DMS53 treated with DMSO at 0.1 percent for 48 hours (cell line): ENCODE measurements at regions not wholly inside any gene's neighbourhood (a gene's known extent, or its start where the extent isn't known, plus 50 kb on each side); places are given as distances from the start of the nearest gene placed in this dataset.

Experiments used
- DNase-seq: peaks from one replicate; lab custom pipeline; 2025; ENCODE audit not compliant: unreplicated experiment; lab: John Stamatoyannopoulos, UW

DNA sequence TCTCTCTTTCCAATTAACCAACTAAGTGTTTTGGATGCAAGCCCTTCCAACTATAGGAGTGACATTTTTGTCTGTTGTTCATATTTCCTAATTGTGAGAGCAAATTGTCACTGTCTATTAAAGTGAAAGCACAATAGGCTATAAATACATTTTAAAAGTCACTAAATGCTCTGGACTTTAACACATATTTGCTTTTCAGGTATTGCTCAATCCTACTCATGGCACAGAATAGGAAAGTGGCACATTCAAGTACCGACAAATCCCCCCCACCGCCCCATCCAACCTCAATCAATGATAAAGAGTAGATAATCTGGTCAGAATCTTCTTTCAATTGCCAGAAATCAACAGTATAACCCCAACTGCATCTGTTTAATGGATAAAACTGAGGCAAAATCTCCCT is 419.8 kb downstream of the PLK2 start:
- DNase-seq, result no peak

DNA sequence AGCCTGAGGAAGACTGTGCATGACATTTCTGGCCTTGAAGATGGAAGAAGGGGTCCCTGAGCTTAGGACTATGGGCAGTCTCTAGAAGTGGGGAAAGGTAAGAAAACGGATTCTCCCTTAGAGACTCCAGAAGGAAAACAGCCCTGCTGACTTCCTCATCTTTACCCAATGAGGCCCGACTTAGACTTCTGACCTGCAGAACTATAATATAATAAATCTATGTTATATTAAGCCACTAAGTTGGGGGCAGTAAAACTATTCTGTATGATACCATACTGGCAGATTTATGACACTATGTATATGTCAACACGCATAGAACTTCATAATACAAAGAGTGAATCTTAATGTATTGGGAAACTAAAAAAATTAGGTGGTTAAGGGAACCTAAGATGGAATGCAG is 422.0 kb downstream of the PLK2 start:
- no peak for DNase-seq

DNA sequence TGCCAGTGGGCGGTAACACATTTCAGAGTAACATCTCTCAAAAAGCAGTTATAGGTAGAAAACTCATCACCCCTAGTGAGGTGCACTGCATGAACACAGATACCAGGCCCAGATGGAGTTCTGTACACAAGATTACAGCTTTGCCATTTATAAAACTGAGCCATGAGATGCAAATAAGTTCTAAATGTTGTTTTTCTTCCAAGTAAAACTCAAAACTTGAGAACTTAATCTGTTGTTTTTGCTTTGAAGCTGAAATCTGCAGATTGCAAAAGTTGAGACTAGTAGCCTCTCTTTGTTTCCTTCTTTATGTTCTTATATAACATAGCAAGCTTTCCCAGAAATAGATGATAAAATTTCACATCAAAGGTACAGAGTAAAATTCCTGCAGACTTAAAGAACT is 434.1 kb downstream of the PLK2 start:
- no peak for DNase-seq

DNA sequence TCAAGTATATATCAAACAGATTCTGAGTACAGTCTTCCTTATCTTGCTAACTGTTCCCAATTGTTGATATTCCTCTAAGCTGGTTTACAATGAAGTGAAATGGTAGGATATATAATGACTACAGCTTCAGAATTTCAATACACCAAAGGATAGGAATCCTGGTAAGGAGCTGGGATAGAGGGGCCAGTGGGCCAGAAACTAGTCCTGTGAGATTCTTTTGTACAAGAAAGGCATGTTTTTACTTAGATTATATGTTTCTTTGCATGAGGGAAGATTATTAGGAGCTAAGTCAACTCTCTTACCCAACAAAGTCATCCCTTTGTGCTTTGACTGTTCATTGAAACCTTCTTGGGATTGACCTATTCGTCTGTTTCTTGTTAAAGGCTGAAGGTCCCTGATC is 435.7 kb downstream of the PLK2 start:
- DNase-seq, result no peak

DNA sequence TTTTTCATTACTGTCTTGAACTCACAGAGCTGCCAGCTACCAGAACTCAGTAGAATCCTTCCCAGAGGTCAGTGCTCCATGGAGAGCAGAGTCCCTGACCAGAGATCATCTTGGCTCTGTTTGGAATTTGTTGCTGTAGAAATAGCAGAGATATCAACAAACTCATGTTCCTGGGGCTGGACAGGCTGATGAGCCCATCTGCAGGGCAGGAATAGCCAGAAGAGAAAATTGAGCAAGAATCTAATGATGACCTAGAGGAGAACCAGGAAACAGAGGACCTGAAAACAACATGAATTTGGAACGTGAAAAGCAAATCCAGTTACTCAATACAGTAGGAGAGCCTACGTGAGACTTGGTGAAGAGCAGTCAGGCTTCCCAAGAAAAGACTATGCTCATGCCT is 437.8 kb downstream of the PLK2 start:
- DNase-seq, result no peak

DNA sequence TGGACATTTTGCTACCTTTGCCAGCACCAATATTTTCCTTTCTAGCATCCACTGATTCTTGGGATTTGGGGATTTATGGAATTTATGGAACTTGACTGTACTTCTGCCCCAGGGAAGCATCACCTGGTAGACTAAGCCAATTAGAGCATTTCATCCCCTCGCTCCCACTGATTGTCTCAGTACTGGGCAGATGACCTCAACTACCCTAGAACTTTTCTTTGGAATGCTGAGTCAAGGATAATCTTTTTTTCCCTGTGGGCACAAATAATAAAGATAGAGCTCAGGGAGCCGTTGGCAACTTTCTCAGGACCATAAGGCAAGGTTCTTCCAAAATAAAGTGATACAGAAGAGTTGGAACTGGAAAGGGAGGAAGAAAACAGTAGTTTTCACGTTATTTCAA is 438.4 kb downstream of the PLK2 start:
- no peak for DNase-seq

DNA sequence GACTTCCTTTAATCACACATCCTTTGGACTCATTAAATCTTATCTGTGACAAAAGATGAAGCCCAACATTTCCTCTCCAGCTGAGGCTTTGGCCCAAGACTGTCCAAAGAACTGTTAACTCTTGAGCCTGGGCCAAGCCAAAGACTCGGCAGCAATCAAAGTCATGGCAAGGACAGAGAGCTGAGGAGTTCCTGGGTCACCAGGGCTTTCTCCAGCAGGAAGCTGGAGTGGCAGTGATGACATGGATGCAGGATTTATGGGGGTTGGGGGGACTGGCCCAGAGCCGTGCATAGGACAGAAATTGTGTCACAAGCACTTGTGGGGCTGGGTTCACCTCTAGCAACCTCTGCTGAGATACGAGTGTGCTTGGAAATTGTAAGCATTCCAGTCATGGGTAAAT is 440.3 kb downstream of the PLK2 start:
- DNase-seq, result no peak

DNA sequence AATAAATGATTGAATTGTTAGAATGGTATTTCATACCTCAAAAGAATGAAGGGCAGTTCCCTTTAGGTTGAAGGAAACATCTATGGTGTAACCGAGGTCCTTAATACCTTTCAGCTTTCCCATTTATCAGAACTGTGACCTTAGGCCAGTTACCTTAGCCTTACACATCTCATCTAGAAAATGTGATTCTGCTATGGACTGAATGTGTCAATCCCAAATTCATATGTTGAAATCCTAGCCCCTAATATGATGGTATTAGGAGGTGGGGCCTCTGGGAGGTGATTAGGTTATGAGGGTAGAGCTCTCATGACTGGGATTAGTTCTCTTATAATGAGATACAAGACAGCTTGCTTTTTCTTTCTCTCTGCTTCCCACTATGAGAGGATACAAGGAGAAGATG is 441.9 kb downstream of the PLK2 start:
- DNase-seq, result no peak

DNA sequence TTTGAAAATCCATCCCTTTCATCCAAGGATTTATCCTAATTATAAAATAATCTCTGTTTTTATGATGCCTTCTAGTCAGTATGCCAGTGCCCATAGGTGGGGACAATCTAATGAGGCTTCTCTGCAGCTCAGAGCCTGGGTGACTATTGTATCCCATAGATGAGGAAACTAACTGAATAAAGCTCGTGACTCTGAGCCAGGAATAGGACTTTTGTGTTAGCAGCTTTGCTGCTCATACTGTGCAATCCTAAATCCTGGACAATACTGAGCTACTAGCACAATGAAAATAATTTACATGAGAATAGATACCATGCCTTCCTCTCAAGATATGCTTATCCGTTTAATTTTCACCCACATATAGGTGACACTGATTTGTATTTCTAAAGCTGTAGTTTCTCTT is 443.0 kb downstream of the PLK2 start:
- no peak for DNase-seq

DNA sequence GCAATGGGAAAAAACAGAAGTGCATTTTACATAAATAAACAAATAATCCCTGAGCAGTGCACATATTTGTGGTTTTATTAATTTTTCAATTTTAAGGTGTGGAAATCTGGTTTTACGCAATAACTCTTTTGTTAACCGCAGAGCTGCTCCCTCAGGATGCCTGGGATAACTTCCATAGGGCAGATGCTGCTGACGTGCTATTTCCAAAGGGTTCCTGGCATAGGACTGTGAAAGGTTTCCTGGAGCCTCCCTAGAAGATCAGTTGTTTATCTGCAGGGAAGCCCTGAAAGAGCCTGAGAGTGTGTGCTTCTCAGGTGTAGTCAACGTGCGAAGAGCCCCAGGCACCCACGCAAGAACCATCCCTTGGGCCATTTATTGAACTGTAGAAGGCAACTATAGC is 443.5 kb downstream of the PLK2 start:
- DNase-seq, result no peak

DNA sequence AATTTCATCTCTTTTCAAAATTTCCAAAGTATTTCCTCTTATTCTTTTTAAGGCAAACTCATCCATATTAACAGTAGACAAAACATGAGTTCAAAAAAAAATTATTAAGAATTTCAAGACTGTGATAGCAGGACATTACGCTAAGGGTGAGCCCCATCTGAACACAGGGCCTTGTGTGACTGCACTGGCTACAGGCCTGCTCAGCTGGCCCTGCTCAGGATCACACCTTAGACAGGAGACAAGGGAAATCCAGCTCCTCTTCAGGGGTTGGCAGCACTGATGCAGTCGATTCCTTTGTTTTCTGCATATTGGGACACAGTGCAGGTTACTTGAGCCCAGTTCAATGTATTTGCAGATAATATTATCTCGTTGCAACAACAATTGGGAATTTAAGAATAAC is 444.7 kb downstream of the PLK2 start:
- DNase-seq, result no peak

DNA sequence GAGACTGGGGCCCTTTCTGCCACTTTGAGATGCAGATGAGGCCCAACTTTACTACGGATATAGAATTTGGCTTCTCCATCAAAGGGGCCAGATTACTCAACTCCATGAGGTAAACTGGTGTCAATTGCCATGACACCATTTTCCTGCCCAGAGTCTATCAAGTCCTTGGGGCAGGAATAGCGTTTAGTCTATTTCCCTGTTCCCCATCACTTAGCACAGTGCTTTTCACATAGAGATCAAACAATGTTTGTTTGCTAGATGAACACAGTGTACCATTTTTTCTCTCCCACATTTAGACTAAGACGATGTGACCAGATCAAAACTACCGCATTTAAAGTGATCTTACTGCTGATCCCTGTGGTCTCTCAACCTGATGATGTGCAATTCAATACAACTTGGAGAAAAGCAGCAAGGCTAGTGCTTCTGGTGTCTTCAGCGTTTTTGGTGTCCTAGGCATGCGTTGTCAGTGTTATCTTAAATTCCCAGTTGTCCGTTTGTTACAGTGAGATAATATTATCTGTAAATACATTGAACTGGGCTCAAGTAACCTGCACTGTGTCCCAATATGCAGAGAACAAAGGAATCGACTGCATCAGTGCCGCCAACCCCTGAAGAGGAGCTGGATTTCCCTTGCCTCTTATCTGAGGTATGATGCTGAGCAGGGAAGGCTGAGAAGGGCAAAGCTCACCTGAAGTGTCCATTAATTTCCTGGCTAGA is 446.2 kb downstream of the PLK2 start:
- DNase-seq, result no peak

DNA sequence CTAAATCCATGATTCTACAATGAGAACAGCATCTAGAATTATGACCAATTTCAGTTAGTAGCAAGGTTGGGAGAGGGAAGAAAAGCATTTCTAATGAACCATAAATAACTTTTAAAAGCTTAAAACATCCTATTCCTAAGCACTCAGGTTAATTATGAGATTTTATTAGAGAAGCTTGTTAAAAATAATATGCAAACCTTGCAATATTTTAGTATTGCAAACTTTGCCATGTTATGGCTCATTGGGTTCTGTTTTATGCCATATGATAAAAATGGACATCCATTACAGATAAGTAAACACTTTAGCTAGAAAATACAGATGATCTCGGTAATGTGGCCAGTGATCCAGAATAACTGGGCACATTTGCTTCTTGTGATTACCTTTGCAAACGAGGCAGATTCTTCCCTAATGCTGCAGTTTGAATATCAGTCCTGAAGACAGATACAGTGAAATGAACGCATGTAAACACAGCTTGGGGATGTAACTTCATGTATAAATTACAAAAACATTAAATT is 447.0 kb downstream of the PLK2 start:
- no peak for DNase-seq

DNA sequence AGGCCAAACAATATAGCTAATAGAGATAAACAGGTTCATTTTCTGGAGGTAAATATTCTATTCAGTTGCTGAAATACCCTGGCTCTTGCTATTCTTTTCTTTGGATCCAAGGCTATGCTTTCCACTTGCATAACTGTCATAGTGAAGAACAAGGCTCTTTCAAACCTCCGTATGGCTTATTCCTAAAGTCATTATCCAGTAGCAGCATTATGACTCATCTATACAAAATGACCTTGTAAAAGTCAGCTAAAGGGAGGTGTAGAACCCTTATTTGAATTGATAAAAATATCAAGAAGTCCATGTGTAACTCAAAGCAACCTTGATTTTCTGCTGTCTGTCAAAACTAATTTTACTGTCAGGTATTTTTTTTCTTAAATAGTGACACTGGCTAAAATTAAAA is 447.8 kb downstream of the PLK2 start:
- no peak for DNase-seq

DNA sequence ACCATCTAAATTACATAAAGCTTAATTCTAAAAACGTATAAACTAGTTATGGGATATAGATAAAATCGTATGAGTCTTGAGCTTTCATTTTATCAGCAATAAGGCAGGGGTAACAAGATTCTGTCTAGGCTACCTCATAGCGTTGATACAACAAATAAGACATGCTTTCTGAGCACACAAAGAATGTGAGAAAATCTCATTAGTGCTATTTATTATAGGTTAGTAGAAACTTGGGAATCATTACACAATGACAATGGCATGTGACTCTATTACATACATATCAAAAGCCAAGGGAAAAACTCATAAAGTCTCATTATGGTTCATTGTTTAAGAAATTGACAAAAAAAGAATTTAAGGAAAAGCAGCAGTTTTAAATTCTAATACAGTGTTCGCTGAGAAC is 448.6 kb downstream of the PLK2 start:
- DNase-seq, result no peak

DNA sequence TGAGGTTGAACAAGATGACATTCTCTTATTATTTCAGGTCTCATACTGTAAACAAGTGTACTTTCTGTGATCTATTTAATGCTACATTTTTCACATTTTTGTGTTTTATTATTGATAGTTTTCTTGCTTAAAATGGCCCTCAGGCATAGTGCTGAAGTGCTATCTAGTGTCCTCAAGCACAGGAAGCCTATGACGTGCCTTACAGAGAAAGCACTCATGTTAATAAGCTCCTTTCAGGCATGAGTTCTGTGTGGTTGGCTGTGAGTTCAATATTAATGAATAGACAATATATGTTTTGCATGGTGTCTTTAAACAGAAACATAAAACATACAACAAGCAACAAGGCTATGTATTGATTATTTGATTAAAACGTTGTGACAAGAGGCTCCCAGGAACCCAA is 450.1 kb downstream of the PLK2 start:
- DNase-seq, result no peak

DNA sequence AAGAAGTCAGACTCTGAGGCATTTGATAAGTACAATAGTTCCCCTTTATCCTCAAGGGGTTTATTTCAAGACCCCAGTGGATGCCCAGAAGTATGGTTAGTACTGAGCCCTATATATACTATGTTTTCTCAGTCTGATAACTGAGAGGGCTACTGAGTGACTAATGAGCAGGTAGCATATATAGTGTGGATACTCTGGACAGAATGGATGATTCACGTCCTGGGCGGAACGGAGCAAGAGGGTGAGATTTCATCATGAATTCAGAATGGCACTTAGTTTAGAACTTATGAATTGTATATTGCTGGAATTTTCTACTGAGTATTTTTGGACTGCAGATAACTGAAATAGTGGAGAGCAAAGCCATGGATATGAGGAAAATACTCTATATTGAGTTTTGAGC is 457.6 kb downstream of the PLK2 start:
- DNase-seq, result no peak

DNA sequence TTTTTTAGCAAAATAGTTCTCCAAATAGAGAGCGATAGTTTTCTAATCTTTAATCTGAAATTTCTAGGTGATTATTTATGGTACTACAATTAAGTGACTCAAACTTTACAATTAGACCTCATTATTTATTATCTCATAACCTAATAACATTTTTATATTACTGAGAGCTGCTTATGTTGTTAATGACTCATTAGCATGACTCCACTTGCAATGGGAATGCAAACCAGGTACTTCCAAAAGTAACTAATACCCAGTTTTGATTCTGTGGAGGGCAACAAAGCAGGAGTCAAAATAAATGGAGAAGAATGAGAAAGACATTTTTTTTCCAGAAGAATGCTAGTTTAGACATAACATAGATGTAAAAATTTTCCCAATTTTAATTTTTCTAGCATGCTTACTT is 466.0 kb downstream of the PLK2 start:
- no peak for DNase-seq

DNA sequence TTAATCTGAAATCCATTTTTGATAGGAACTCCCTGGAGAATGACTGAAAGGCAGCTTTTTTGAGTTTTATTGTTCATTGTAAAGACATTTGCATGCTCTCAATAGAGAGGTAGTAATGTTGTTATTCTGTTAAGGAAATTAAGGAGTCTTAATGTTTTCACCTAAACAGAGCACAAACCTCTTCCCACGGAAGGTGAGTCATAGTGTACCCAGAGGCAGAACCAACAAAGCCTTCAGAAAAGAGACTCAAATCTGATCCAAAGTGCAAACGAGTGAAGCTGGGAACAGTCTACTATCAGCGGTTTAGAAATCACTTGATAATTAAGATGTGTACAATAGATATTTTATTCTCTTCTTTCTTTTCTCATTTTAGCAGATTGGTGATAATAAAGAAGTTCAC is 470.5 kb downstream of the PLK2 start:
- DNase-seq, result peak; percentile 59

DNA sequence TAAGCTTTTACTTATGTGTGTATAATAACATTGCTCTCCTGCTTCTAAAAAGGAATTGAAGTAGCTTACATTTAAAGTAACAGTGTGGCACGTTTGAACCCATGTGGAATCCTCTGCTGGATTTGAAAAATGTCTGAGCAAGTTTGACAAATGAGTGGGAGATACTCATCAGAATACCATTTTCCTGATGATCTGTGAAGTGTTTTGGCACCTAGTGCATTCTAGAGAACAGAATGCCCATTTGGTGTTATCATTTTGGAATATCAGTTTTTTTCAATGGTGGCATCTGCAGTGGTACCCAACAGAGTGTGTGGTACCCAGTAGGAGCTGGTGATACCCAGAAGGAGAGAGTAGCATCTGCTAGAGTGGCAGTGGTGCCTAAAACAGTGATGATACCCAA is 471.1 kb downstream of the PLK2 start:
- DNase-seq, result no peak

DNA sequence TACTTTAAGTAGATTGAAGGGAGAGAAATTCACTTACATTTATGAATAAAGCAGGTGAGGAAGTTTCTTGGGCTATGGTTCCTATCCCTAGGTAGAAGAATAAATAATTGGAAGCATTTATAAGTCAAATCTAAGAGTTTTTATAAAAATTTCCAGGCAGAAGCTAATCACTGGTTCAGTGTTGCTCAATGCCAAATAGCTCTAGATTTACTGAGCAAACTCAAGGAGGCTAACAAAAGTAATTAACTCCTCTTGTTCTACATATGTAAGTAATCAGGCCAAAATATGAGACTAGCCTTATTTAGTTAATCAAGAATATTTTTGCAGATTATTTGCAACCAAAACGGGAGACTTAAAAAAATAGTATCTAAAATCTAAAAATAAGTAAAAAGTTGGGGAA is 472.3 kb downstream of the PLK2 start:
- no peak for DNase-seq

DNA sequence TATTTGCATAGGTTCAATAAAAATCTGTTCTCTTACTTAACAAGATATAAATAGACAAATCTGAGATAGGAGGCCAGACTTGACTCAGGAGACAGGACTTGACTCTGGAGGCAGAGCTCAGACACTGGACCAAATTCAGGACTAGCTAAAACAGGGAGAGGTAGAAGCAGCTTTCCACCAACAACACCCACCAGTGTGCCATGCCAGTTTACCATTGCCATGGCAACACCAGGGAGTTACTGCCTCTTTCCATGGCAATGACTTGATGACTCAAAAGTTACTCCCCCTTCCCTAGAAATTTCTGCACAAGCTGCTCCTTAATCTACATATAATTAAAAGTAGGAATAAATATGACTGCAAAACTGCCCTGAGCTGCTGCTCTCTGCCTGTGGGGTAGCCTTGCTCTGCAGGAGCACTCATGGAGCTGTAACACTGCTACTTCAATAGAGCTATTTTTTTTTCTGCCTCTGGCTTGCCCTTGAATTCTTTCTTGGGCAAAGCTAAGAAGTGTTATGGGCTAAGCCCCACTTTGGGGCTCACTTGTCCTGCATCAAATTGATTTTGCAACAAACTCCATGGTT is 473.0 kb downstream of the PLK2 start:
- DNase-seq, result no peak

DNA sequence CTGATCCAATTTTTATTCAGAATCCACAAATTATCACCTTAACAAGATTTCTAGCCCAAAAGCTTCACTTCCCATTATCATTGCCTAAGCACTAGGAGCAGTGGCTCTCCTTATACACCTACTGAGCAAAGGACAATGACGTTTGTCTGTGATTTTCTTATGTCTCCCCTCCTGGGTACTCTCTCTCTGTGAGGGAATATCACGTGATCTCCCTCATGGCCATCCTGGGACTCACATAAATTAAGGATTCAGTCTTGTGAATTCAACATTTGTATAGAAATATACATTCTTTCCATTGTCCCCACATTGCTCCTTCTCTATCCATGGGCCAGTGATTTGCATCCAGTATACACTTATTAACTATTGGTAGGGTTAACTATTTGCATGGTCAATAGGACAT is 476.5 kb downstream of the PLK2 start:
- DNase-seq, result no peak
